GM12892 (cell line): ENCODE measurements at regions not wholly inside any gene's neighbourhood (a gene's known extent, or its start where the extent isn't known, plus 50 kb on each side); places are given as distances from the start of the nearest gene placed in this dataset.
"Not testable (repeated sequence)": the region's sequence is repeated elsewhere in the genome, so short reads cannot be mapped to it uniquely, and the experiment has no call there.

Experiments
- DNase-seq: peaks from one replicate; pipeline ENCODE4 v3.0.0; 2011; ENCODE audit not compliant: insufficient read length
- FAIRE-seq: peaks from 2 replicates; lab custom pipeline; 2011; peaks lifted over from hg19 to GRCh38; lab: Jason Lieb, UNC
- POLR2A ChIP-seq: IDR thresholded peaks from 2 replicates; pipeline ENCODE4 v1.6.1; 2011; ENCODE audit warnings: low read depth, low read length, control low read depth
- POLR2AphosphoS5 ChIP-seq: IDR thresholded peaks from 2 replicates; pipeline ENCODE4 v1.6.1; 2011; ENCODE audit warnings: low read depth, low read length, control low read depth
- TAF1 ChIP-seq: IDR thresholded peaks from 2 replicates; pipeline ENCODE4 v1.6.1; 2011; ENCODE audit warnings: low read depth, mild to moderate bottlenecking, control low read depth, low read length, borderline replicate concordance

DNA sequence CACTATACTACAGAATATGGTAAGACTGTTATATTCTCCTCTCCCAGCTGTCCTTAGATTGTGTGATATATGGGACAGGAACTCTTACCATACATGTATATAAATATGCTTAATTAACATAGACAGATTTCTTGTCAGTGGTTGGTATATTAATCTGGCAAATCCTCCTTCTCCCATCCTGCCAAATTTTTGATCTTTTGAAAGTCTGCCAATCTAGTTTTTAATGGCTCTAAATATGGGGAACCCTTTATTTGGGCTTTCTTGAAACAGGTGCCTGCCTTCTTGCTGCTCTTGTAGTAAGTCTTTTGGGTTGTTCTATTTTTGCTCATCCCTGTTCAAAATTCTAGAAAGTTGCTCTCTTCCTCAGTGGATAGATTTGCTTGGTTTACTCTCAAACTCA lies 63.5 kb downstream of the SPATA31D1 start:
- no peak for TF ChIP-seq POLR2A
- TF ChIP-seq TAF1, result no peak
- no peak for TF ChIP-seq POLR2AphosphoS5
- FAIRE-seq (no peak), DNase-seq (no peak)

DNA sequence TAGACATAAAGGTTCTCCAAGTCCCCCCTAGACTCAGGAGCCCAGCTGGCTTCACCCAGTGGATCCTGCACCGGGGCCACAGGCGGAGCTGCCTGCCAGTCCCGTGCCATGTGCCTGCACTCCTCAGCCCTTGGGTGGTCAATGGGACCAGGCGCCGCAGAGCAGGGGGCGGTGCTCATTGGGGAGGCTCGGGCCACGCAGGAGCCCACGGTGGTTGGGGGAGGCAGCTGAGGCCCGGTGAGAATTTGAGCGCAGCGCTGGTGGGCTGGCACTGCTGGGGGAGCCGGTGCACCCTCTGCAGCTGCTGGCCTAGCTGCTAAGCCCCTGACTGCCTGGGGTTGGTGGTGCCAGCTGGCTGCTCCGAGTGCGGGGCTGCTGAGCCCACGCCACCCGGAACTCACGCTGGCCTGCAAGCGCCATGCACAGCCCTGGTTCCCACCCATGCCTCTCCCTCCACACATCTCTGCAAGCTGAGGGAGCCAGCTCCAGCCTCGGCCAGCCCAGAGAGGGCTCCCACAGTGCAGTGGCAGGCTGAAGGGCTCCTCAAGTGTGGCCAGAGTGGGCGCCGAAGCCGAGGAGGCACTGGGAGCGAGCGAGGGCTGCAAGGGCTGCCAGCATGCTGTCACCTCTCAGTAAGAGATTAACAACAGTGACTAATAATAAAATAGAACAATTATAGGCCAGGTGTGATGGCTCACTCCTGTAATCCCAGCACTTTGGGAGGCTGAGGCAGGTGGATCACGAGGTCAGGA lies 65.9 kb downstream of the SPATA31D1 start:
- DNase-seq (no peak), FAIRE-seq (no peak)
- TF ChIP-seq POLR2A, result no peak
- no peak for TF ChIP-seq POLR2AphosphoS5
- no peak for TF ChIP-seq TAF1

- DNase-seq (no peak), FAIRE-seq (no peak)
- TF ChIP-seq POLR2A, result no peak
Measured at GRCh38 chr9:82057805-82058204, 69.2 kb downstream of the SPATA31D1 start.

DNA sequence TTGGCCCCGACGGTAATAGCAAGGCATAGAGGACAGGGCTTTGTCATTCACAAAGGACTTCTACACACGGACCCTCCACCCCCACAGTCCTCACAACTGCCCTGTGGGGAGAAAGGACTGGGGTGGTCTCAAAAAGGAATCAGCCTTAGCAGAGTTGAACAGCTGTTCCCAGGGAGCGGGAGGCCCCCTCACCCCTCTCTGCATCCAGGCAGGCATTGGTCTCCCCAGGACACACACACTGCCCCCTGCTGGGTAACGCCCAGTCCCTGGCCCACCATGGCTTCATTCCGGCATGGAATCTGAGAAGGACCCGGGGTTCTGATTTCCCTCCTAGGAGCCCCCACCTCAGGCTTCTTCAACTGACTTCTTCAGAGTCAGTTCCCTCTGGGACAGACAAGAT lies 73.2 kb downstream of the SPATA31D1 start:
- not testable (repeated sequence) for FAIRE-seq, DNase-seq

DNA sequence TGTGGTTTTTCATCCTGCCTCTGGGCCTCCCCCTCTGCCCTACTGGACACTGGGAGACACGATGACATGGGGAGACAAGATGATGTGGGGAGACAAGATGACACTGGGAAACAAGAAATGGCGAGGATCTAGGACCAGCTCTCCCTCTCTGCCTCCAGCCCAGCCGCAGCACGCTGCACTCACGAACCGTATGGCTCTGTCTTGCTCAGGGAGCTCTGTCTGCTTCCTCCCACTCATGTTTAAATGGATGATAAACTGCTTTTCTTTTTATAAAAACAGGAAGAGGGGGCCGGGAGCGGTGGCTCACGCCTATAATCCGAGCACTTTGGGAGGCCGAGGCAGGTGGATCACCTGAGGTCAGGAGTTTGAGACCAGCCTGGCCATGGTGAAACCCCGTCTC lies 73.7 kb downstream of the SPATA31D1 start:
- FAIRE-seq, result no peak
- TF ChIP-seq POLR2A (no peak), TAF1 (no peak), POLR2AphosphoS5 (no peak)
- no peak for DNase-seq

DNA sequence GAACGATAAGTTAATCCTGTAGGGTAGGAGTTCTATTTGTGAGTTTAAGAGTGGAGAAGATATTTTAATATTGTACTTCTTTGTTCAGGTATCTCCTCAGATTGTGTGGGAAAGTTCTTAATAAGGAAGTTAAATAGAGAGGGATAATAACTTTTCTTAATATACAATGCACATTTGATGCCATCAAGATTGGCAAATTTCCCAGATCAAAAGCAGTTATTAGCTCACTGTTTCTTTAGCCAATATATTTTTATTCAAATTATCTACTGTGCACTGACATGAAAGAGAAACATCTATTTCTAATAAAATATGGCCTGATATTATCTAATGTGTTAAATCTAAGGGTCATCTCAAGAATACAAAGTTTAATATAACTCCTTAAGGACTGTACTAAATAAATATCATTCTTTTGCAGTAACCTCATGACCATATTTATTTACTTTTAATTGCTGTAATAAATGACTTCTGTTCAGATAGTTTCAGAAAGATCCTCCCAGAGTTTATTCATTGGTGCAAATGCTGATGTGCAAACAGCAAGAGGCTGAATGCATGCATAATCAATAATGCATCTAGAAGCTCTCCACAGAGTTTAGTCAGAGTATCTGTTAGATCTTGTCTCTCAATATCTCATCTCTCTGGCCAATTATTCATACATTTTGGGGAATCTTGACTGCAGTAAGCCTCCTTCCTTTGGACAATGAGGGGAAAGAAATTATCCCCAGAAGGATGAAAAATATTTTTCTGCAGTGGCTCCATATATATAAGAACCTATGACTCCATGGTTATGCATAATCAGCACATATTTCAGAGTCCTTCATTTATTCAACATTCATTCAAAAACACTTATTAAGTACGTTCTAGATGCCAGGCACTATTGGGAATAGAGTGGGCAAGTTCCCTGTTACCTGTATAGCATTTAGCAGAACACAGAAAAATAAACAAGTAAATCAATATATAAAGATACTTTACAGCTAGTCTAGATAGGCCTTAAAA lies 85.3 kb downstream of the SPATA31D1 start:
- FAIRE-seq (no peak), DNase-seq (no peak)
- TF ChIP-seq POLR2A (no peak), POLR2AphosphoS5 (no peak), TAF1 (no peak)

DNA sequence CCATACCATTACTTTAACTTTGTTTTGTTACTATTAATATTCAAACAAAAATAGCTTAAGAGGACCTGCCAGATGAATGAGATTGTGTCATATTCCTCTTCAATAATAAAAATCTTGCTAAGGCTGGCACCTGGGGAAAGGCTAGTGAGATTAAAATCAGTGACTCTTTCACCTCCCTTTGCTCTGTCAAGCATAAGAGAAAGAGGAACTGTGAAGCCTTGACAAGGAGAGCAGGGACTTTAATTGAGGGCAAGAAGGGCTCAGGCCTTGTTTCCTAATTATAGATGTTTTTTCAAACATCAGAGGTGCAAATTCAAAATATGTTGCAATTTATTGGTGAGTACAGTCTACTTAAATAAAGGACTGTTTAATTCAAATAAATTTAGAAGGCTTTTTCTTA lies 91.7 kb downstream of the SPATA31D1 start:
- FAIRE-seq, result no peak
- DNase-seq, result no peak
- TF ChIP-seq POLR2AphosphoS5, result no peak
- TF ChIP-seq TAF1, result no peak
- no peak for TF ChIP-seq POLR2A

GRCh38 chr9:82081496-82081895 lies 92.9 kb downstream of the SPATA31D1 start:
- no peak for FAIRE-seq

GRCh38 chr9:82082563-82082962 lies 94.0 kb downstream of the SPATA31D1 start:
- FAIRE-seq, result no peak
- DNase-seq, result no peak
- TF ChIP-seq POLR2AphosphoS5 (no peak), POLR2A (no peak), TAF1 (no peak)

More at GRCh38 chr9:82081496-82081895, 92.9 kb downstream of the SPATA31D1 start:
- DNase-seq, result no peak
- TF ChIP-seq POLR2AphosphoS5 (no peak), TAF1 (no peak)

- no peak for FAIRE-seq
- TF ChIP-seq TAF1, result no peak
- no peak for TF ChIP-seq POLR2AphosphoS5
- TF ChIP-seq POLR2A, result no peak
- no peak for DNase-seq
Measured at GRCh38 chr9:82088591-82088990, 100.0 kb downstream of the SPATA31D1 start.

GRCh38 chr9:82090046-82090445 lies 101.5 kb downstream of the SPATA31D1 start:
- DNase-seq (no peak), FAIRE-seq (no peak)
- TF ChIP-seq TAF1 (no peak), POLR2AphosphoS5 (no peak), POLR2A (no peak)

DNA sequence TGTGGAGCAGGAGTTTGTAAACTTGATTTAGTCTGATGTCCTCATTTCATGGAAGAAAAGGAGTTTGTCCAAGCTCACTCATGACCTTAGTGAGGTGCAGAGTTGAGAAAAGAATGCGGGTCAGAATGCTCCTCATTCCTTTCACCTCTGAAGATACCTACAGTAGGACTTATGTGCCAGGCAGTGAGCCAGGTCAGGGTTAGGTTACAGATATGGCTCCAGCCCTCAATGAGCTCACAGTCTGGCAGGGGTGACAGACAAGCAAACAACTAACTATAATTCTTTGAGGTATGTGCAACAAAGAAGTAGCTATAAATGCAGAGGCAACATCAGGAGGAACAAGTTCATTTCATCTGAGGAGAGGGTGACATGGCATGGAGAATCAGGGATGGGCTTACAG lies 102.5 kb downstream of the SPATA31D1 start:
- TF ChIP-seq POLR2AphosphoS5, result no peak
- TF ChIP-seq POLR2A, result no peak
- TF ChIP-seq TAF1, result no peak
- no peak for DNase-seq
- no peak for FAIRE-seq
